Endodermal cell (in vitro differentiated cells): ENCODE measurements at regions not wholly inside any gene's neighbourhood (a gene's known extent, or its start where the extent isn't known, plus 50 kb on each side); places are given as distances from the start of the nearest gene placed in this dataset.

Source experiments
- DNase-seq: peaks from one replicate; pipeline ENCODE4 v3.0.0-alpha.2; 2017
- H3K27ac ChIP-seq: 2 replicates; pipeline ENCODE4 v1.5.1; 2013; ENCODE audit warnings: mild to moderate bottlenecking, low read depth, low read length, moderate library complexity
- H3K27me3 ChIP-seq: 2 replicates; pipeline ENCODE4 v1.6.1; 2013; ENCODE audit warnings: mild to moderate bottlenecking, low read length, moderate library complexity; ENCODE audit not compliant: insufficient read depth, control insufficient read depth, poor library complexity, severe bottlenecking
- H3K36me3 ChIP-seq: 2 replicates; pipeline ENCODE4 v1.7.0; 2013; ENCODE audit warnings: mild to moderate bottlenecking, low read length, moderate library complexity; ENCODE audit not compliant: control insufficient read depth, insufficient read depth
- H3K4me1 ChIP-seq: one replicate; pipeline ENCODE4 v1.7.0; 2013; ENCODE audit warnings: low read length; ENCODE audit not compliant: control insufficient read depth, insufficient read depth
- H3K4me3 ChIP-seq: 2 replicates; pipeline ENCODE4 v1.5.1; 2013; ENCODE audit warnings: mild to moderate bottlenecking, low read length, moderate library complexity
- H3K9ac ChIP-seq: 2 replicates; pipeline ENCODE4 v1.6.1; 2013; ENCODE audit warnings: mild to moderate bottlenecking, low read length, moderate library complexity; ENCODE audit not compliant: poor library complexity, severe bottlenecking; ENCODE audit errors: extremely low read depth
- H3K9me3 ChIP-seq: 2 replicates; pipeline ENCODE4 v1.6.1; 2013; ENCODE audit warnings: mild to moderate bottlenecking, low read length, moderate library complexity; ENCODE audit not compliant: control insufficient read depth
- H3K27ac Mint-ChIP-seq: 2 replicates; pipeline ENCODE4 v1.8.0; 2020; ENCODE audit warnings: mixed read lengths
- H3K27me3 Mint-ChIP-seq: 2 replicates; pipeline ENCODE4 v1.8.0; 2021; ENCODE audit warnings: mild to moderate bottlenecking, mixed read lengths; ENCODE audit not compliant: insufficient read depth
- H3K36me3 Mint-ChIP-seq: 2 replicates; pipeline ENCODE4 v1.8.0; 2020; ENCODE audit warnings: low read depth, mixed read lengths
- H3K4me1 Mint-ChIP-seq: 2 replicates; pipeline ENCODE4 v1.8.0; 2020; ENCODE audit warnings: mixed read lengths
- H3K4me3 Mint-ChIP-seq: 2 replicates; pipeline ENCODE4 v1.8.0; 2020; ENCODE audit warnings: mild to moderate bottlenecking, moderate library complexity, mixed read lengths
- H3K9me3 Mint-ChIP-seq: 2 replicates; pipeline ENCODE4 v1.8.0; 2020; ENCODE audit warnings: mild to moderate bottlenecking, mixed read lengths
- WGBS, 2 experiments: methylation state at CpG; one replicate each; pipeline versions ENCODE4 v1.1.5 to v1.1.7; 2013; ENCODE audit warnings: missing lambda C conversion rate in 2 of 2, mixed read lengths in 1 of 2; ENCODE audit not compliant: insufficient coverage in 1 of 2, insufficient read length in 1 of 2; 5-methylcytosine and 5-hydroxymethylcytosine counted together
- TF ChIP-seq, protein P1 (sequence below): fragments of 200-600 bp; sonication (generic); conservative IDR thresholded peaks from 2 replicates; pipeline ENCODE4 v1.5.0; 2021; ENCODE audit warnings: antibody characterized with exemption, mild to moderate bottlenecking

DNA sequence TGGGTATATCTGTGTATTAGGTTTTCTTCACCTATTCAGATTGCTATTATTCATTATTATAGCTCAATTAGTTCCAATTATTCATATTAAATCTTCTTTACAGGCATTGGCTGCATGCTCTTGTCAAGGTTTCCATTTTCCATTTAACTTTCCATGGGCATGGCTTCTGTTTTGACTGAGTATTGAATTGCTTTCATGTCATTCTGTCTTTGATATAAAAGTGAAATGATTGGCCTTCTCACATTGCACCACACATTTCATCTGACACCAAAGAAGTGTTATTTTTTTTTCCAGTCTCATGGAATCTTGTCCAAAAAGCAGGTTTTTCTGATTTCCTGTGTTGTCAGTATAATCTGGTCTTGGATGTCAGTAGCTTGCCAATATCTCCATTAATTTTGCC, 1244.3 kb downstream of the RAPGEF2 start:
- H3K4me1 Mint-ChIP-seq, result peaks cover under 1% of the 10 kb centered on the region
- Histone ChIP-seq H3K27ac (no peak overlapping the region), H3K4me3 (no peak overlapping the region), H3K36me3 (no peaks in the 10 kb centered on the region), H3K9me3 (no peaks in the 10 kb centered on the region), H3K27me3 (no peaks in the 10 kb centered on the region), H3K4me1 (no peaks in the 10 kb centered on the region), H3K9ac (no peak overlapping the region)
- H3K9me3 Mint-ChIP-seq, result no peaks in the 10 kb centered on the region
- H3K36me3 Mint-ChIP-seq, result no peaks in the 10 kb centered on the region
- no peaks in the 10 kb centered on the region for H3K27me3 Mint-ChIP-seq
- H3K4me3 Mint-ChIP-seq, result no peak overlapping the region
- TF ChIP-seq, protein P1, sequence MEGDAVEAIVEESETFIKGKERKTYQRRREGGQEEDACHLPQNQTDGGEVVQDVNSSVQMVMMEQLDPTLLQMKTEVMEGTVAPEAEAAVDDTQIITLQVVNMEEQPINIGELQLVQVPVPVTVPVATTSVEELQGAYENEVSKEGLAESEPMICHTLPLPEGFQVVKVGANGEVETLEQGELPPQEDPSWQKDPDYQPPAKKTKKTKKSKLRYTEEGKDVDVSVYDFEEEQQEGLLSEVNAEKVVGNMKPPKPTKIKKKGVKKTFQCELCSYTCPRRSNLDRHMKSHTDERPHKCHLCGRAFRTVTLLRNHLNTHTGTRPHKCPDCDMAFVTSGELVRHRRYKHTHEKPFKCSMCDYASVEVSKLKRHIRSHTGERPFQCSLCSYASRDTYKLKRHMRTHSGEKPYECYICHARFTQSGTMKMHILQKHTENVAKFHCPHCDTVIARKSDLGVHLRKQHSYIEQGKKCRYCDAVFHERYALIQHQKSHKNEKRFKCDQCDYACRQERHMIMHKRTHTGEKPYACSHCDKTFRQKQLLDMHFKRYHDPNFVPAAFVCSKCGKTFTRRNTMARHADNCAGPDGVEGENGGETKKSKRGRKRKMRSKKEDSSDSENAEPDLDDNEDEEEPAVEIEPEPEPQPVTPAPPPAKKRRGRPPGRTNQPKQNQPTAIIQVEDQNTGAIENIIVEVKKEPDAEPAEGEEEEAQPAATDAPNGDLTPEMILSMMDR, result no peak
- DNase-seq, result no peak
- H3K27ac Mint-ChIP-seq, result no peak overlapping the region

DNA sequence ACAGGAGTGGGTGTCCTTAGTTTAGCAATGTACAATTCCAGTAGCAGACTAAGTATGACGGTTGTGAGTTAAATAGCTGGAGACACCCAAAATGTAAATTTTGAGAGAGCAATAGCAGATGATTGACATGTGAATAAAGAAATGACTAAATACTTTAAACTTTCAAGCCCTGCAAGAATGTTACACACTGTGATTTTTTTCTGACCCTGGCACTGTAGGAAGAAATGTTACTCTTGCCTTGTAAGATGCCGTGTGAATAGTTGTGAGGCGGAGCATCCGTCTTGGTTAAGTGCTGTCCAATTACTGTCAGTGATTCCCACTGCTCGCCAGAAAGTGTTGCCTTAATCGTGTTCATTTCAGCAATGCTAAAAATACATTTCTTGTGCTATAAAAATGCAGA, 1248.1 kb downstream of the RAPGEF2 start:
- Mint-ChIP-seq H3K27me3 (no peaks in the 10 kb centered on the region), H3K27ac (no peak overlapping the region), H3K4me3 (no peak overlapping the region), H3K9me3 (no peaks in the 10 kb centered on the region), H3K4me1 (no peaks in the 10 kb centered on the region), H3K36me3 (no peaks in the 10 kb centered on the region)
- Histone ChIP-seq H3K9me3 (no peaks in the 10 kb centered on the region), H3K4me1 (no peaks in the 10 kb centered on the region), H3K27me3 (no peaks in the 10 kb centered on the region), H3K4me3 (no peak overlapping the region), H3K36me3 (no peaks in the 10 kb centered on the region), H3K27ac (no peak overlapping the region), H3K9ac (no peak overlapping the region)
- TF ChIP-seq, protein P1, result no peak
- 91 to 92% methylated on average over 4 to 5 of the region's 6 CpGs for WGBS, 2 experiments
- DNase-seq, result no peak

DNA sequence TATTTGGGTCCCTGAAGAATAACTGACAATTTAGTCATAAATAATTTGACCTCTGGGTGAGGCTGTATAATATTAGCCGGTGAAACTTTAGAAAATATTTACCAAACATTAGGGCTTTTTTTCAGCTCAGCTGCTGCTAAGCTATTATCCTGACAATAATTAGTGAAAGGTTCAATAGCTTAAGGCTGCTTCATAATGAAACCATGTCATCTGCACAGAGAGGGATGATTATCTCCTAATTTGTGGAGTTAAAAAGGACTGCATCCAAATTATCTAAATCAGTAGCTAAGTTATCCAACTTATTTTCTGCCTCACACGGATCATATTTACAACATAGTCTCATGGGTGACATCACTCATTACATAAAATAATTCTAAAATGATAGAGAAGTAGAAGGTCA, 1249.8 kb downstream of the RAPGEF2 start:
- H3K4me3 Mint-ChIP-seq, result no peak overlapping the region
- DNase-seq, result no peak
- H3K9me3 Mint-ChIP-seq, result no peaks in the 10 kb centered on the region
- no peak overlapping the region for H3K9ac ChIP-seq
- H3K27me3 Mint-ChIP-seq, result no peaks in the 10 kb centered on the region
- no peaks in the 10 kb centered on the region for H3K36me3 Mint-ChIP-seq
- WGBS, 2 experiments, result 86 to 100% methylated on average over 1 to 2 of the region's 2 CpGs
- no peaks in the 10 kb centered on the region for H3K9me3 ChIP-seq
- H3K4me3 ChIP-seq, result no peak overlapping the region
- H3K4me1 Mint-ChIP-seq, result no peaks in the 10 kb centered on the region
- no peaks in the 10 kb centered on the region for H3K27me3 ChIP-seq
- no peaks in the 10 kb centered on the region for H3K4me1 ChIP-seq
- H3K27ac ChIP-seq, result no peak overlapping the region
- TF ChIP-seq, protein P1, result no peak
- H3K27ac Mint-ChIP-seq, result no peak overlapping the region
- no peaks in the 10 kb centered on the region for H3K36me3 ChIP-seq
